B cell (primary cell): ENCODE measurements at regions not wholly inside any gene's neighbourhood (a gene's known extent, or its start where the extent isn't known, plus 50 kb on each side); places are given as distances from the start of the nearest gene placed in this dataset.

Experiments used
- EZH2 ChIP-seq: IDR thresholded peaks from 2 replicates; pipeline ENCODE4 v1.6.1; 2012; ENCODE audit warnings: borderline replicate concordance, low read depth, mild to moderate bottlenecking, moderate library complexity, low read length; ENCODE audit not compliant: insufficient read depth, poor library complexity, severe bottlenecking
- TF ChIP-seq, protein P1 (sequence below): fragments of 200-600 bp; IDR thresholded peaks from one replicate; pipeline ENCODE4 v1.8.0; 2022; ENCODE audit warnings: antibody characterized with exemption, mild to moderate bottlenecking

DNA sequence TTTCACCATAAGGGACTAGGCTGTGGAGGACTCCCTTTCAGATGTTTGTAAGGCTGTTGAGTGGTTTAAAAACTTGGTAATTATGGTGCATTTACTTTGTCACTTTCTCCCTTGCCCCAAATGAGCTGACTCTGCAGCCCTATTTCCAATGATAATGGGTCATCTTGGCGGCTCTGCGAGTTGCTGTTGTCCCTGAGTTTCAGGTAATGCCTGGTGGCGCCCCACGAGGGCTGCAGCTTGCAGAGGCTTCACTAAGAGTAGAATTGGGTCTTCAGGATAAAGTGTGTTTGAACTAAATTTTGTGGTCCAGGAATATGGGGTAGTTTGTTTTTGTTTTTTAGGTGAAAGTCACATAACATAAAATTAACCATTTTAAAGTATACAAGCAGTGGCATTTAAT lies 450.1 kb upstream of the CFAP20DC start:
- TF ChIP-seq, protein P1, sequence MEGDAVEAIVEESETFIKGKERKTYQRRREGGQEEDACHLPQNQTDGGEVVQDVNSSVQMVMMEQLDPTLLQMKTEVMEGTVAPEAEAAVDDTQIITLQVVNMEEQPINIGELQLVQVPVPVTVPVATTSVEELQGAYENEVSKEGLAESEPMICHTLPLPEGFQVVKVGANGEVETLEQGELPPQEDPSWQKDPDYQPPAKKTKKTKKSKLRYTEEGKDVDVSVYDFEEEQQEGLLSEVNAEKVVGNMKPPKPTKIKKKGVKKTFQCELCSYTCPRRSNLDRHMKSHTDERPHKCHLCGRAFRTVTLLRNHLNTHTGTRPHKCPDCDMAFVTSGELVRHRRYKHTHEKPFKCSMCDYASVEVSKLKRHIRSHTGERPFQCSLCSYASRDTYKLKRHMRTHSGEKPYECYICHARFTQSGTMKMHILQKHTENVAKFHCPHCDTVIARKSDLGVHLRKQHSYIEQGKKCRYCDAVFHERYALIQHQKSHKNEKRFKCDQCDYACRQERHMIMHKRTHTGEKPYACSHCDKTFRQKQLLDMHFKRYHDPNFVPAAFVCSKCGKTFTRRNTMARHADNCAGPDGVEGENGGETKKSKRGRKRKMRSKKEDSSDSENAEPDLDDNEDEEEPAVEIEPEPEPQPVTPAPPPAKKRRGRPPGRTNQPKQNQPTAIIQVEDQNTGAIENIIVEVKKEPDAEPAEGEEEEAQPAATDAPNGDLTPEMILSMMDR: no peak
- no peak for TF ChIP-seq EZH2
